Stimulated activated CD8-positive, alpha-beta memory T cell treated with anti-CD3 and anti-CD28 coated beads, Interleukin-15, amount 100 ng/mL, for 24 hours (primary cell): ENCODE measurements at regions not wholly inside any gene's neighbourhood (a gene's known extent, or its start where the extent isn't known, plus 50 kb on each side); places are given as distances from the start of the nearest gene placed in this dataset.
"Not testable (repeated sequence)": the region's sequence is repeated elsewhere in the genome, so short reads cannot be mapped to it uniquely, and the experiment has no call there.

Source experiments
- DNase-seq: peaks from one replicate; pipeline ENCODE4 v3.0.0-alpha.2; 2020; ENCODE audit warnings: low read depth

DNA sequence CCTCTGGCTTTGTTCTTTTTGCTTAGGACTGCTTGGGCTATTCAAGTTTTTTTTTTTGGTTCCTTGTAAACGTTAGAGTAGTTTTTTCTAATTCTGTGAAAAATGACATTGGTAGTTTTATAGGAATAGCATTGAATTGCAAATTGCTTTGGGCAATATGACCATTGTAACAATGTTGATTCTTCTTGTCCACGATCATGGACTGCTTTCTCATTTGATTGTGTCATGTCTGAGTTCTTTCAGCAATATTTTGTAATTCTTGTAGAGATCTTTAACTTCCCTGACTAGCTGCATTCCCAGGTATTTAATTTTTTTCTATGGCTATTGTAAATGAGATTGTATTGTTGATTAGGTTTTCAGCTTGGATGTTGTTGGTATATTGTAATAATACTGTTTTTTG lies 286.2 kb upstream of the C1QTNF3 start:
- not testable (repeated sequence) for DNase-seq

DNA sequence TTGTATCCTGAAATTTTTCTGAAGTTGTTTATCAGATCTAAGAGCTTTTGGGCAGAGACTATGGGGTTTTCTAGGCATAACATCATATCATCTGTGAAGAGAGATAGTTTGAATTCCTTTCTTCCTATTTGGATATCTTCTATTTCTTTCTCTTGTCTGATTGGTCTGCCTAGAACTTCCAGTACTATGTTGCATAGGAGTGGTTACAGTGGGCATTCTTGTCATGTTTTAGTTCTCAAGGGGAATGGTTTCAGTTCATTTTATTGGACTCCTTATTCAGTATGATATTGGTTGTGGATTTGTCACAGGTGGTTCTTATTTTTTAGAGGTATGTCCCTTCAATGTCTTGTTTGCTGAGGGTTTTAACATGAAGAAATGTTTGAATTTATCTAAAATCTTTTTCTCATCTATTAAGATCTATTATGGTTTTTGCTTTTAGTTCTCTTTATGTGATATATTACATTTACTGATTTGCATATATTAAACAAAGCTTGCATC lies 286.6 kb upstream of the C1QTNF3 start:
- not testable (repeated sequence) for DNase-seq

DNA sequence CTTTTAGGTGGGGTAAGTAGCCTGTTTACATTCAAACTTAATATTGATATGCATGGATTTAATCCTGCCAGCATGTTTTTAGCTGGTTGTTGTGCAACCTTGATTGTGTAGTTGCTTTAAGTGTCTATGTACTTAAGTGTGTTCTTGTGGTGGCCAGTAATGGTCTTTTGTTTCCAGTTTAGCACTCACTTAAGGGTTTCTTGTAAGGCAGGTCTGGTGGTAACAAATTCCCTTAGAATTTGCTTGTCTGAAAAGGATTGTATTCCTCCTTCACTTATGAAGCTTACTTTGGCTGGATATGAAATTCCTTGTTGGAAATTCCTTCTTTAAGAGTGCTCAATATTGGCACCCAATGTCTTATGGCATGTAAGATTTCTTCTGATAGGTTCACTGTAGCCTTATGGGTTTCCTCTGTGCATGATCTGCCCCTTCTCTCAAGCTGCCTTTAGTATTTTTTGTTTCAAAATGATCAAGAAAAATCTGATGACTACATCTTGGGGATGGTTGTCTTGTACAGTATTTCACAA lies 289.0 kb upstream of the C1QTNF3 start:
- DNase-seq = not testable (repeated sequence)

DNA sequence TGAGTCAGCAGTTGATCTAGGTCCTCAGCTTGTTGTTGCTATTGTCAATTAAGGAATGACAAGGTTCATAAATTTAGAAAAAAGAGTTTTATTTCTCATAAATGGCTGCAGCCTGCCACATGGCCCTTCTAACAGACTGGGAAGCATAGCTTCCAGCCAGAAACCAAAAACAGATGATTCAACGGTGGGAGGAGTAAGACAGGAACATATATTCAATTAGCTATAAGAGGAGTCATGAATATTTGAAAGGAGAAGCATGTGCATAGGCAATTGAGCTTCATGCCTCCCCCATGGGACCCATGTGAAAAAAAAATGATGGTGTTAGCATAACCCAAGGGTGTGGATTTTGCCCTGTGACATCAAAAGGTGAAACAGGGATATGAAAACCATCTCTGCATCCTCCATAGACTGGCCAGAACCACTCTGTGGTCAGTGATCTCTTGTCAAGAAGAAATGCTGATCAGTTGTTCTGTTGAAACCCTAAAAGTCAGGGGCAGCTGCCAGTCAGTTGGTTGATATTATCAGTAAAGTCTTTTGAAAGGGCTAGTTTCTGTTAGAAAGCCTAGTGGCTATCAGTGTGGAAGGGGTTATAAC lies 296.5 kb upstream of the C1QTNF3 start:
- not testable (repeated sequence) for DNase-seq

DNA sequence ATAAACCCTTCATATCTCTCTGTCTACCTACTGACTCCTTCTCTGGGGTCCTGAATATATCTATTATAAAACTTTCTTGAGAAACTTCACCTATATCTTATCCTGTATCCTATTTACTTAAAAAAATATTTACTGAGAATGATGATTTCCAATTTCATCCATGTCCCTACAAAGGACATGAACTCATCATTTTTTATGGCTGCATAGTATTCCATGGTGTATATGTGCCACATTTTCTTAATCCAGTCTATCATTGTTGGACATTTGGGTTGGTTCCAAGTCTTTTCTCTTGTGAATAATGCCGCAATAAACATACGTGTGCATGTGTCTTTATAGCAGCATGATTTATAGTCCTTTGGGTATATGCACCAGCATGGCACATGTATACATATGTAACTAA lies 301.7 kb upstream of the RAI14 start:
- not testable (repeated sequence) for DNase-seq

DNA sequence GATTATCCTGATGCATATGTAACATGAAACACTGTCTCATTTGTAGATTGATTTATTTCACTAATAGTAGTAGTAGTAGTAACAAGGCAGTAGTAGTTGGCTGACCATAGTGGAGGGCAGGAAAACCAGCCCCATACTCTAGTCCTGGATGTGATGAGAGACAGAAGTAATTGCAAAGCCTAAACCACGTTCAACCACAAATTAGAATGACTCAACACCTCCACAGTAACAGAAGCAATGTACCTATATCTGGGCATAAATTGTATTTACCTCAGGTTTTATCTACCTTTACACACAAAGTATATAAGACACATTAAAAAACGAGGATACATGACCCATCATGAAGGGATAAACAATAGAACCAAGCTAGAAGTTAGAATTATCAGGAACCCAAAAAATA lies 284.7 kb upstream of the RAI14 start:
- not testable (repeated sequence) for DNase-seq

DNA sequence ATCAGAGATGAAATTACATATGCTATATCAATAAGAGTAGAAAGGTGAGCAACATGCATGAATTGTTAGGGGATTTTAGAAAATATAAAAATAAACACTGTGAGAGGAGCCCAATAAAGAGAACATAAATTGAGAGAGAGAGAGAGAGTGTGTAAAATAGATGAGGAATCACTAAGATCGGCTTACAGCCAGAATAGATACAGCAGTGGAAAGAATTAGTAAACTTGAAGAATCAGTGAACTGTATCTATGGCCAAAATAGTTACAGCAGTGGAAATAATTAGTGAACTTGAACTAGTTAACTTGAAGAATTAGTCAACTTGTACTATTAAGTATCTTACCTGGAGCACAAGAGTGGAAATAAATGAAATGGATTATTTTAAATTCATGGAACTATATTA lies 284.3 kb upstream of the RAI14 start:
- not testable (repeated sequence) for DNase-seq

DNA sequence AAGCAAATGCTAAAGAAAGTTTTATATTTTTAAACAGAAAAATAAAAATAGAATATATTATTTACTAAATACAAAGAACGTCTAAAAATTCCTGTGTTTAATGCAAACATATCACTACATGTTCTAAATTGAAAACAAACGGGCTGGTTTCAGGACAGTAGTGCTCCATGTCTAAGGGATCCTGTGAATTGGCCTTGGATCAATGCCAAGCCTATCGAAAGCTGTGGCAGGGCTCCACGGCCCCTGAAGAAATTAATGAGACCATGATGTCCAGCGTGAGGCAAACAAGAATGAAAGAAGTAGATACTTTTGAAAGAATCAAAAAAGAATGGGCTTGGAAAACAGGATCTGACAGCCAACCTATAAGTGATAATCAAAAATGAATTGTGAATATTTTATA lies 283.4 kb upstream of the RAI14 start:
- DNase-seq = not testable (repeated sequence)

DNA sequence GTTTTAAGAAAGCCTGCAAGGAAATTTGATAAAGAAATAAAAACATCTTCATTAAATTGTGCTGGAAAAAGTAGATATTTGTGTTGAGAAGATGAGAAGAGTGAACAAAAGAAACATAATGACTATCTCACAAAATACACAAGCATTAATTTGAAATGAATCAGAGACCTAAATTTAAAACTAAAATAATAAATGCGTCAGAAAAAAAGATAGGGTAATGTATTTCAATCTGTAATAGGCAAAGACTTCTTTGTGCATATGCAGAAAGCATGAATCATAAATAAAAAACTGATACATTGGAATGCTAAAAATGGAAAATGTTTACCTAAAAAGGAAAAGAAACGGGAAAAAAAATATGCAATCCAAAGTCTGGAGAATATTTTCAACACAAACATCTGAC lies 278.5 kb upstream of the RAI14 start:
- DNase-seq = not testable (repeated sequence)

DNA sequence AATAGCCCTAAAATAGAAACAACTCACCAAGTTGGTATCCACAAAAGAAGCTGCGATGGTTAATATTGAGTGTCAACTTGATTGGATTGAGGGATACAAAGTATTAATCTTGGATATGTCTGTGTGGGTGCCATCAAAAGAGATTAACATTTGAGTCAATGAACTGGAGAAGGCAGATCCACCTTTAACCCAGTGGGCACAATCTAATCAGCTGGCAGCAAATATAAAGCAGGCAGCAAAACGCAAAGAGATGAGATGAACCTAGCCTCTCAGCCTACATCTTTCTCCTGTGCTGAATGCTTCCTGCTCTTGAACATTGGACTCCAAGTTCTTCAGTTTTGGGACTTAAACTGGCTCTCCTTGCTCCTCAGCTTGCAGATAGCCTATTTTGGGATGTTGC lies 277.6 kb upstream of the RAI14 start:
- not testable (repeated sequence) for DNase-seq

DNA sequence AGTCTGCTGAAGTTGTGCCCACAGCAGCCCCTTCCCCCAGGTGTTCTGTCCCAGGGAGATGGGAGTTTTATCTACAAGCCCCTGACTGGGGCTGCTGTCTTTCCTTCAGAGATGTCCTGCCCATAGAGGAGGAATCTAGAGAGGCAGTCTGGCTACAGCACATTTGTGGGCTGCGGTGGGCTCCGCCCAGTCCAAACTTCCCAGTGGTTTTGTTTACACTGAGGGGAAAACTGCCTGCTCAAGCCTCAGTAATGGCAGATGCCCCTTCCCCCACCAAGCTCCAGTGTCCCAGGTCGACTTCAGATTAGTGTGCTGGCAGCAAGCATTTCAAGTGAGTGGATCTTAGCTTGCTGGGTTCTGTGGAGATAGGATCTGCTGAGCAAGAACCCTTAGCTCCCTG lies 267.4 kb upstream of the RAI14 start:
- not testable (repeated sequence) for DNase-seq

DNA sequence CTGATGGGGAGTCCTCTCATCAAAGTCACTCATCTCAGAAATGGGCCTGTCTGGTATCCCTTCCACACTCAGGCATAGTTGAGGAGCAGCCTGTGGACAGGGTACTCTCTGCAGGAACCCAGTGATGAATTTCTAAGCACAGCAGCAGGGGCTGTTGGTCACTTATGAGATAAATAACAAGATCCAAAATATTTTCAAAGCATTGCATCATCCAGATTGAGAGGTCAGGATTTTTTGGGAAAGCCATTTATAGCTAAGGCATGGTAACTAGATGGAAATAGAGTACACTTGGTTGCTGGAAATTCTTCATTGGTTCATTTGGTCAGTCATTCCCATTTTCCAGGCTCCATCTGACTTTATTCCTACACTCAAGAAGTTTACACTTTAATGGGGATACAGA lies 246.8 kb upstream of the RAI14 start:
- no peak for DNase-seq

DNA sequence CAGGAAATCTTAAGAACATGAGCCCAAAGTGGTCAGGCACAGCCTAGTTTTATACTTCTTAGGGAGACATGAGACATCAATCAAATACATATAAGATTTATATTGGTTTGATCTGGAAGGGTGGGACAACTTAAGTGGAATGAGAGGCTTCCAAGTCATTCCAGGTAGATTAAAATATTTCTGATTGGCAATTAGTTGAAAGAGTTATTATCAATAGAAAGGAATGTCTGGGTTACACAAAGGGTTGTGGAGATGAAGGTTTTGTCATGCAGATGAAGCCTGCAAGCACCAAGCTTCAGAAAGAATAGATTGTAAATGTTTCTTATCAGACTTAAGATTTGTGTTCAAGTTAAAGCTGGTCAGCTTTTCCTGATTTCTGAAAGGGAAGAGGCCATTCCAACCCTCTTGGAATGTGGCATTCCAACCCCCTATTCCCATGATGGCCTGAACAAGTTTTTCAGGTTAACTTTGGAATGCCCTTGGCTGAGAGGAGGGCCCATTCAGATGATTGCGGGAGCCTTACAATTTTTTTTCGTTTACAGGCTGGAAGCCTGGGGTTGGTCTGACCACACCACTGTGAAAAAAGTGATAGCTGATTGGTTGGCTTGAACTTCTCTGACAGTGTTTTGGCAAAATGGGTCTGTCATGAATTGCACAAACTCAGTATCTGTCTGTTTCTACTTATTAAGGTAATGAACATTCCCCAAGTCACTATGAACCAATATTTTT lies 245.6 kb upstream of the RAI14 start:
- no peak for DNase-seq

DNA sequence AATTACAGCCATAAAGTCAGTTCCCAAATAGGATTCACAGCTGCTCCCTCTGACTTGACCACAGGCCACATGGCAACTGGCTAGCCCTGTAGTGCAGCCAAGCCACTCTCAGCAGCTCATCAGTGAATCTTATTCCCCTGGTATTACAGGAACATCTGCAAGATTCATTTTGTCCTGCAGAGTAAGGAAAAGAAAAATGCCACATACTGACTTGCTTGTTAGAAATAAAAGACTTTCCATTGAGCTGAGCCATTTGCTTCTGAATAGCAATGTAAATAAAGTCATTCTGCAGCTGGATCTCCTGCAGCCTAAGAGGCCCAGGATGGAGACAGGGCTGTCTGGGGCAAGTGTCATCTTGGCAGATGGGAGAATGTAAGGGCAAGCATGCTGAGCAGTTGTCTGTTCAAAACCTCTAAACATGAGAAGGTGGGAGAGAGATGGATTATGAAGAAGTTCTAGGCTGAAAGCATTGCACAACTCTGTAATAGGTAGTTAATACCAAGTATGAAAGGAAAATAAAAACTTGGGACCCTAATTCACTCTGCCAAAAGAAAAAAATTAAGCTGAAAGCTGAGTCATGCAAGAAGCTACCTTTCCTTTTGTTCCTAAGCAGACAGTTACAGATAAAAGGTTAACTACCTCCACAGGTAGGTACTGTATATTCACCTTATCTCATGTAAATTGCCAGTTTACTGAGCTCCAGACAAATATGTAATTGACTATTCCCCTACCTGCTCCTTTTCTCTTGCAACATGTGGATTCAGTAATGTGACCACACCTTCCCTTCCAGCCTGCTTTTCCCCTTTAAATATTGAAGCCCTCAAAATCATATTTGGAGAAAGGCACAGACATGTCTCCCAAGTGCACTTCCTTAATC lies 244.4 kb upstream of the RAI14 start:
- no peak for DNase-seq

DNA sequence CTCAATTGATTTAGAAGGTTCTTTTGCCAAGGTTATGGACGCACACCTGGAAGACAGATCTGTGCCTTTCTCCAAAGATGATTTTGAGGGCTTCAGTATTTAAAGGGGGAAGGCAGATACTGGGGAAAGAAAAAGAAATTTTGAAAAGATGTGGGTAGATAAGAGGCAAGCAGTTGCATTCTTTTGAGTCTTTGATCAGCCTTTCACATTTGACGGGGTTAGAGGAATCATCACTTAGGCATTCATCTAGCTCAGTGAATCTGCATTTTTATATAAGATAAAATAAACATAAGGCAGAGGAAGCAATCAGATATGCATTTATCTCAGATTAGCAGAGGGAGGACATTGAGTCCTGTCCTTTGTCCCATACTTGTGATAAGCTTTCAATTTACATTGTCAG lies 243.4 kb upstream of the RAI14 start:
- no peak for DNase-seq

DNA sequence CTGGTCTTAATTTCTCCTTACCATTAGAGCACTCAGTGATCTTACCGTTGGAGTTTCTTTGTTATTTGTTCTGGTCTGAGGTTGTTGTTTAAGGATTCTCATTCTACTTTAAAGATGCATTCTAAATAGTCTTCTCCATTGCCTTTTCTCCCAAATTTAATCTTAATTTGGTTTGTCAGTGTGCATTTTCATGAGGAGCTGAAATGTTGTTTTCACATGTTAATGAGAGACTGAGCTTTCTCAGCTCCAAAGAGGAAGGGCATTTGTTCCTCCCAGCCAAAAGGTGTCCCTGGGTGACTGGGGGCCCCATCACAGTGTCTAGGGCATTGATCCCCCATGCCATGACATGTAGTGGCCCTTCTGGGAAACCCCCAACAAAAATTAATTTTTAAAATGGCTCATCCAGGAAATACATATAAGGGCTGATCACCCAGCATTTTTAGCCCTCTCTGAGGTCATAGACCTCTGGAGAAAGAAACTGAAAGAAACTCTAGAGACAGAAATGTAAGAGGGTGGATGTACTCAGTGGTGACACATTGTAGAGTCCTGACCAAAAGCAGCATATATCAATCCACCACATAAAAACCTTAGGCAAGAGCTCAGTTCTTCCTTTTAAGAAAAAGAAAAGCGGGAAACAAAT lies 240.4 kb upstream of the RAI14 start:
- no peak for DNase-seq

DNA sequence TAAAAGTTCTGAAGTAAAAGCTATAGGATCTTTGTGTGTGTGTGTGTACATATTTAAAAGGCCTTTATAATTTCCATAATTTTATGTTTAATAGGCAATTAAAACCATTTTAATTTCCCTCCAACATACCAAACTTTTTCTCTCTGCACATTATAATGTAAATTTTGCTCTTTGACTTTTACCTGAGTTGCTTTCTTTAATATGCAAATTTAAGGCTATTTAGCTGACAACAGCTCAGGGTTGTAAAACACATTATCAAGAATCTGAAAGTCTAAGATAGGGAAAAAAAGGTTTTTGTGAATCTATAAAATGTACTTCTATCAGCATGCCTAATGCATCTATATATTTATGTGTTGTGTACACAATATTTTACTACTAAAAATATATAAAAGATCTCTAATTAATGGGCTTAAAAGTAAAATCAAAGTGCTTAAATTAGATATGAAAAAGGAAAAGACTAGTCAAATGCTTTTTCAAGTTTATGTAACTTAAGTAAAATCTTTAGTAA lies 239.6 kb upstream of the RAI14 start:
- DNase-seq = no peak

DNA sequence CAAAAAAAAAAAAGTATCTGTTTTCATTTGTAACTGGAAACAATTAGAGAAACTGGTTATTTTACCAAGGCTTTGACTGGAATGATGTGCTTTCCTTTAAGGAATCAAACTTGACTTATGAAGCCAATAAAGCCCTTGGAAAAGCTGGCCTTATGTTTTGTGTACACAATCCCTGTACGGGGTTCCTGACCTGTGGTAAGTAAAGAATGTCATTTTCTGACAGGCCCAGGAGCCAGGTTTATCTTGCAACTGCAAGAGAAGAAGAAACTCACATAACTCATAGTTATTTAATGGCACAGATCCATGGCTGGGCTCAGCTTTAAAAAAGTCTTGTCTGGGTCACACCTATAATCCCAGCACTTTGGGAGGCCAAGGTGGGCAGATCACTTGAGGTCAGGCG lies 235.9 kb upstream of the RAI14 start:
- not testable (repeated sequence) for DNase-seq

DNA sequence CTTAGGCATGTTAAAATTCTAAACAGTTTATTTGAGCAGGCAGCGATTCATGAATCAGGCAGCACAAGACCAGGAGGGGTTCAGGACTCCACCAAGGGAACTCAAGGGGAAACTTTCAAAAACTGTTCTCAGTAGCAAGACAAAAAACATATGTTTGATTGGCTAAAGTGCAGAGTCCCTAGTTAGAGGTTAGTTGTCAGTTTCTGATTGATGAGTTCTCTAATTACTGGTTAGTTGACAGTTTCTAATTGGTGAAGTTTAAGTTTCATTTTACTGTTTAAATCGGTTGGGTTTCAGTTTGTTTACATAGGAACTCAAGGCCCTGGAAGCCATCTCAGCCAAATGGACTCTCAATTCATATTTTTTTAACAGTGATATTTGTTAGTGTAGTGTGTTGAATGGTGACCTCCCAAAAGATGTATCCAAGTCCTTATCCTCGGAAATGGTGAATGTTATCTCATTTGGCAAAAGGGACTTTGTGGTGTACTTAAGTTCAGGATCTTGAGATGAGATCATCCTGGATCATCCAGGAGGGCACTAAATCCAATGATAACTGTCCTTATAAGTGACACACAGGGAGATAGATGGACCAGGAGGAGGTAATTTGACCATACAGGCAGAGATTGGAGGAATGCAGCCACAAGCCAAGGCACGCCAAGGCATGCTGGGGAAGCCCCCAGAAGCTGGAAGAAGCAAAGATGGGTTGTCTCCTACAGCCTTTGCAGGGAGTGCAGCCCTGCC lies 219.2 kb upstream of the RAI14 start:
- DNase-seq = no peak

DNA sequence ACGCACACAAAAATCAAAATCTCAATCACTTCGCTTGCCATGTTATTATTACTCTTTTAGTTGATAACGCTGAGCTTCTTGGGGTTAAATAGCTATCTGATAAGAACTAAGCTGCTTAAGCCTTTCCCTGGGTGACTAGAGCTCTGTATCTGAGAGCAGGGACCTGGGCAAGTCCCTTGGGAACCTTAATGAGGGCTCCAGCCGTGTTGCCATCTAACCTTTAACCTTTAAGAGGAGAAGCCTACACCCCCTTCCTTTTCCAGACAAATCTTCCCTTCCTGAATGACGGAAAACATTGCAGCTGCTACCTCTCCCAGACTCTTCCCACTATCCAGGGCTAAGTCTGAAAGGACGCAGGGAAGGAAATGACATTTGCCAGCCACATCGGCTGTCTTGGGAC lies 216.5 kb upstream of the RAI14 start:
- no peak for DNase-seq

DNA sequence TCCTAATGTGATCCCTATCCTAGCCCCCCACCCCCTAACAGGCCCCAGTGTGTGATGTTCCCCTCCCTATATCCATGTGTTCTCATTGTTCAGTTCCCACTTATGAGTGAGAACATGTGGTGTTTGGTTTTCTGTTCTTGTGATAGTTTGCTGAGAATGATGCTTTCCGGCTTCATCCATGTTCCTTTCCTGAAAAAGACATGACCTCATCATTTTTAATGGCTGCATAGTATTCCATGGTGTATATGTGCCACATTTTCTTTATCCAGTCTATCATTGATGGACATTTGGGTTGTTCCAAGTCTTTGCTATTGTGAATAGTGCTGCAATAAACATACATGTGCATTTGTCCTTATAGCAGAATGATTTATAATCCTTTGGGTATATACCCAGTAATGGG lies 214.4 kb upstream of the RAI14 start:
- not testable (repeated sequence) for DNase-seq
